ENCODE measurements at regions not wholly inside any gene's neighbourhood (a gene's known extent, or its start where the extent isn't known, plus 50 kb on each side); places are given as distances from the start of the nearest gene placed in this dataset.
"Not testable (repeated sequence)": the region's sequence is repeated elsewhere in the genome, so short reads cannot be mapped to it uniquely, and the experiment has no call there.

- Histone ChIP-seq H4K91ac (ENCODE audit: insufficient read length, low read depth, low read length) (no peak overlapping the region), H4K8ac (replicated peaks; ENCODE audit: insufficient read length, low read depth, low read length) (no peak overlapping the region), H2AFZ (ENCODE audit: low read length) (no peak overlapping the region), H4K5ac (ENCODE audit: insufficient read length, low read depth, low read length) (no peak overlapping the region), H3K4me1 (ENCODE audit: insufficient read depth, low read length) (no peaks in the 10 kb centered on the region), H3K9me3 (ENCODE audit: control insufficient read depth, low read depth, low read length) (no peaks in the 10 kb centered on the region), H3K79me2 (ENCODE audit: insufficient read depth, low read length) (no peaks in the 10 kb centered on the region), H3K23me2 (ENCODE audit: insufficient read length, low read depth, low read length, poor library complexity, severe bottlenecking) (no peaks in the 10 kb centered on the region), H3K79me1 (ENCODE audit: insufficient read depth, low read depth, low read length, poor library complexity, severe bottlenecking) (no peaks in the 10 kb centered on the region), H4K20me1 (ENCODE audit: control insufficient read depth, insufficient read depth, insufficient read length) (no peaks in the 10 kb centered on the region), H2AK5ac (ENCODE audit: insufficient read length, low read length) (no peak overlapping the region), H3K56ac (ENCODE audit: insufficient read length, low read depth, low read length) (no peak overlapping the region), H3K18ac (ENCODE audit: insufficient read length, low read depth, low read length) (no peak overlapping the region), H3K4ac (ENCODE audit: low read depth, low read length) (no peak overlapping the region), H3K9ac (ENCODE audit: extremely low read depth, insufficient read length, low read length) (no peak overlapping the region), H2BK20ac (ENCODE audit: low read depth, low read length, poor library complexity, severe bottlenecking) (no peak overlapping the region), H2BK12ac (ENCODE audit: insufficient read length, low read depth, low read length) (no peak overlapping the region), H3K14ac (ENCODE audit: insufficient read depth, low read length) (no peak overlapping the region), H2BK5ac (ENCODE audit: insufficient read length, low read length) (no peak overlapping the region), H3K27me3 (ENCODE audit: insufficient read depth, low read length) (no peaks in the 10 kb centered on the region), H3K27ac (ENCODE audit: insufficient read length, low read depth, low read length) (no peak overlapping the region), H2BK15ac (ENCODE audit: low read depth, low read length) (no peak overlapping the region), H3T11ph (ENCODE audit: low read length) (no peak overlapping the region), H3K4me2 (ENCODE audit: insufficient read depth, insufficient read length, low read length) (no peak overlapping the region), H3K23ac (ENCODE audit: insufficient read length, low read depth, low read length) (no peak overlapping the region), H2BK120ac (ENCODE audit: low read depth, low read length, poor library complexity, severe bottlenecking) (no peak overlapping the region)
- H3K9me3 Mint-ChIP-seq: no peaks in the 10 kb centered on the region
- H3K4me3 Mint-ChIP-seq: no peak overlapping the region
- DNase-seq: no peak
- H3K27ac Mint-ChIP-seq: no peak overlapping the region
- H3K27me3 Mint-ChIP-seq (ENCODE audit: low read depth): no peaks in the 10 kb centered on the region
- no peaks in the 10 kb centered on the region for H3K36me3 Mint-ChIP-seq (ENCODE audit: insufficient read depth in 1 of 3, low read depth in 3 of 3)
- WGBS (ENCODE audit: extremely low coverage, insufficient read length, low lambda C conversion rate): no CpG with 5 or more reads among the region's 3 CpGs
- TF ChIP-seq CTCF (conservative IDR thresholded peaks at IDR 0.05): no peak
- H3K4me1 Mint-ChIP-seq: no peaks in the 10 kb centered on the region
Measured at GRCh38 chr14:49089107-49089506, 497.1 kb downstream of the RPS29 start.

GRCh38 chr14:49073292-49073691, 512.9 kb downstream of the RPS29 start:
- H3K23ac ChIP-seq (ENCODE audit: insufficient read length, low read depth, low read length); H3K14ac ChIP-seq (ENCODE audit: insufficient read depth, low read length); H3K4me1 ChIP-seq (ENCODE audit: insufficient read depth, low read length); DNase-seq; H2AK5ac ChIP-seq (ENCODE audit: insufficient read length, low read length); H3K27ac ChIP-seq (ENCODE audit: insufficient read length, low read depth, low read length); H2BK12ac ChIP-seq (ENCODE audit: insufficient read length, low read depth, low read length); H3K18ac ChIP-seq (ENCODE audit: insufficient read length, low read depth, low read length); H3K27me3 Mint-ChIP-seq (ENCODE audit: low read depth); H3K27me3 ChIP-seq (ENCODE audit: insufficient read depth, low read length); H3K23me2 ChIP-seq (ENCODE audit: insufficient read length, low read depth, low read length, poor library complexity, severe bottlenecking); H4K8ac ChIP-seq (replicated peaks; ENCODE audit: insufficient read length, low read depth, low read length); H2BK120ac ChIP-seq (ENCODE audit: low read depth, low read length, poor library complexity, severe bottlenecking); H3K9me3 Mint-ChIP-seq; H3K9me3 ChIP-seq (ENCODE audit: control insufficient read depth, low read depth, low read length); H4K91ac ChIP-seq (ENCODE audit: insufficient read length, low read depth, low read length); H2BK5ac ChIP-seq (ENCODE audit: insufficient read length, low read length); H3K79me2 ChIP-seq (ENCODE audit: insufficient read depth, low read length); H3K4me3 Mint-ChIP-seq; H3T11ph ChIP-seq (ENCODE audit: low read length); H3K9ac ChIP-seq (ENCODE audit: extremely low read depth, insufficient read length, low read length); H4K20me1 ChIP-seq (ENCODE audit: control insufficient read depth, insufficient read depth, insufficient read length); H3K4me1 Mint-ChIP-seq; H2AFZ ChIP-seq (ENCODE audit: low read length); H2BK15ac ChIP-seq (ENCODE audit: low read depth, low read length); H3K4me2 ChIP-seq (ENCODE audit: insufficient read depth, insufficient read length, low read length); H3K4ac ChIP-seq (ENCODE audit: low read depth, low read length); H3K36me3 Mint-ChIP-seq (ENCODE audit: insufficient read depth in 1 of 3, low read depth in 3 of 3); H2BK20ac ChIP-seq (ENCODE audit: low read depth, low read length, poor library complexity, severe bottlenecking); H4K5ac ChIP-seq (ENCODE audit: insufficient read length, low read depth, low read length); H3K79me1 ChIP-seq (ENCODE audit: insufficient read depth, low read depth, low read length, poor library complexity, severe bottlenecking); H3K56ac ChIP-seq (ENCODE audit: insufficient read length, low read depth, low read length); H3K27ac Mint-ChIP-seq: not testable (repeated sequence)

Measured in H9 (cell line).